ENCODE measurements at regions not wholly inside any gene's neighbourhood (a gene's known extent, or its start where the extent isn't known, plus 50 kb on each side); places are given as distances from the start of the nearest gene placed in this dataset.
"Not testable (repeated sequence)": the region's sequence is repeated elsewhere in the genome, so short reads cannot be mapped to it uniquely, and the experiment has no call there.

DNA sequence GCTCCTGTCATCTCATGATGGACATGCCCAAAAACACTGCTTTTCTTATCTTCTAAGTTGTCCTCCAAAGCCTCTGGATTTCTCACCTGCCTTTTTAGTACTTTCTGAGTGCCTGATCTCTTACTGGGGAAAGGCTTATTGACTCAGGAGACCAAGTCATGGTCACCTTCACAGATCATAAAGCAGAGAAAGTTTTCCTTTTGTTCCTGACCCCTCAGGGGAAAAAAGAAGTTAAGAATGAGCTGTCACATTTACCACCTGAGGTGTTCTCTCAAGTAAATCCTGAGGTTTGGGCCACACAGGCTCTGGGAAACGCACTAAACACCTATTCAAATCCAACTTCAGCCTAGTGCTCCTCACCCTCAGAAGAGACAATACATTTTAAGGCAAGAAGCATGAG is 119.3 kb upstream of the ALG10B start:
- TF ChIP-seq, protein P1, sequence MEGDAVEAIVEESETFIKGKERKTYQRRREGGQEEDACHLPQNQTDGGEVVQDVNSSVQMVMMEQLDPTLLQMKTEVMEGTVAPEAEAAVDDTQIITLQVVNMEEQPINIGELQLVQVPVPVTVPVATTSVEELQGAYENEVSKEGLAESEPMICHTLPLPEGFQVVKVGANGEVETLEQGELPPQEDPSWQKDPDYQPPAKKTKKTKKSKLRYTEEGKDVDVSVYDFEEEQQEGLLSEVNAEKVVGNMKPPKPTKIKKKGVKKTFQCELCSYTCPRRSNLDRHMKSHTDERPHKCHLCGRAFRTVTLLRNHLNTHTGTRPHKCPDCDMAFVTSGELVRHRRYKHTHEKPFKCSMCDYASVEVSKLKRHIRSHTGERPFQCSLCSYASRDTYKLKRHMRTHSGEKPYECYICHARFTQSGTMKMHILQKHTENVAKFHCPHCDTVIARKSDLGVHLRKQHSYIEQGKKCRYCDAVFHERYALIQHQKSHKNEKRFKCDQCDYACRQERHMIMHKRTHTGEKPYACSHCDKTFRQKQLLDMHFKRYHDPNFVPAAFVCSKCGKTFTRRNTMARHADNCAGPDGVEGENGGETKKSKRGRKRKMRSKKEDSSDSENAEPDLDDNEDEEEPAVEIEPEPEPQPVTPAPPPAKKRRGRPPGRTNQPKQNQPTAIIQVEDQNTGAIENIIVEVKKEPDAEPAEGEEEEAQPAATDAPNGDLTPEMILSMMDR (conservative IDR thresholded peaks at IDR 0.05): not testable (repeated sequence)
- TF ChIP-seq ZFX (IDR thresholded peaks at IDR 0.05): not testable (repeated sequence)

All from C4-2B (cell line).